MCF 10A (cell line): ENCODE measurements at regions not wholly inside any gene's neighbourhood (a gene's known extent, or its start where the extent isn't known, plus 50 kb on each side); places are given as distances from the start of the nearest gene placed in this dataset.
"Not testable (repeated sequence)": the region's sequence is repeated elsewhere in the genome, so short reads cannot be mapped to it uniquely, and the experiment has no call there.

ENCODE experiments used
- BruUV-seq: library from RNA; stranded (reverse); fragments of 400-500 nt; replicated peaks from 2 replicates; lab custom pipeline; 2021; lab: Mats Ljungman, UMichigan
- CTCF ChIA-PET: fragments of 300-600 bp; sonication (Branson Sonifier 250); formaldehyde crosslinking; extraction: SDS; loops from one replicate; lab custom pipeline; 2021; ENCODE audit warnings: antibody characterized with exemption, inconsistent platforms; lab: Yijun Ruan, JAX
- POLR2A ChIA-PET: fragments of 300-600, 350-650 bp; sonication (Branson Sonifier 250); formaldehyde crosslinking; extraction: SDS; loops from one replicate; lab custom pipeline; 2020; ENCODE audit warnings: antibody characterized with exemption, inconsistent platforms; lab: Yijun Ruan, JAX
- DNase-seq: peaks from one replicate; pipeline ENCODE4 v3.0.0-alpha.2; 2018; ENCODE audit not compliant: unreplicated experiment
- H3K27ac Mint-ChIP-seq: one replicate; pipeline ENCODE4 v1.8.0; 2022; ENCODE audit warnings: mild to moderate bottlenecking, low read depth, mixed read lengths; ENCODE audit not compliant: unreplicated experiment
- H3K27me3 Mint-ChIP-seq: one replicate; pipeline ENCODE4 v1.8.0; 2022; ENCODE audit warnings: mixed read lengths; ENCODE audit not compliant: insufficient read depth, unreplicated experiment
- H3K36me3 Mint-ChIP-seq: one replicate; pipeline ENCODE4 v1.8.0; 2022; ENCODE audit warnings: mild to moderate bottlenecking, moderate library complexity, mixed read lengths; ENCODE audit not compliant: insufficient read depth, unreplicated experiment
- H3K4me1 Mint-ChIP-seq: one replicate; pipeline ENCODE4 v1.8.0; 2022; ENCODE audit warnings: mixed read lengths; ENCODE audit not compliant: insufficient read depth, unreplicated experiment
- H3K4me3 Mint-ChIP-seq: one replicate; pipeline ENCODE4 v1.8.0; 2022; ENCODE audit warnings: mild to moderate bottlenecking, moderate library complexity, mixed read lengths; ENCODE audit not compliant: unreplicated experiment
- H3K9me3 Mint-ChIP-seq: one replicate; pipeline ENCODE4 v1.8.0; 2022; ENCODE audit warnings: mixed read lengths; ENCODE audit not compliant: unreplicated experiment
- intact Hi-C: fragments of 100-400 bp; cut with micrococcal nuclease; formaldehyde crosslinking; loops from 2 replicates; pipeline ENCODE4 v1.14.1; 2022
- TF ChIP-seq, protein P1 (sequence below): fragments of 200-600 bp; IDR thresholded peaks from one replicate; pipeline ENCODE4 v1.8.0; 2022; ENCODE audit warnings: antibody characterized with exemption, mild to moderate bottlenecking; ENCODE audit not compliant: unreplicated experiment

DNA sequence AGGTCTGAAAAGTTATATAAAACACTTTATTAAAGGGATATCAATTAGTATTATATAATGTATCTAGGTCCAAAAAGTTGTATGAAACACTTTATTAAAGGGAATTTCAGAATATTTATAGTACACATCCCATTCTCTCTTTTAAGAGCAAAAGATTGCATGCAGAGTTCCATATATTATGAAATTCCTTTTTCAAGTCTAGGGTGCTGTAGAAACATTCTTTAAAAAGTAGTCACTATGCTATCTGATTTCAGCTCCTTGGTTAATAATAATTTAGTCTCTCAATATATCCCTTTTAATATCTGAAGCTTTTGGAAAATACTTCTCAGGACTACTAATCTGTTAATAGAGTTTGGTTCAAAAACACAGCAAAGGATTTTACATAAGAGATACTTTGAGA lies 1496.1 kb upstream of the C9orf72 start:
- H3K27ac Mint-ChIP-seq: no peak overlapping the region
- ChIA-PET POLR2A (no interaction called here), CTCF (interaction anchor here (1.0 kb wide), 1 partner anchor 12 kb away, joined by 3 read pairs; no protein-coding TSS in a partner anchor)
- DNase-seq: no peak
- intact Hi-C loops: no loop called here
- no peaks in the 10 kb centered on the region for H3K36me3 Mint-ChIP-seq
- no peaks in the 10 kb centered on the region for H3K4me1 Mint-ChIP-seq
- TF ChIP-seq, protein P1, sequence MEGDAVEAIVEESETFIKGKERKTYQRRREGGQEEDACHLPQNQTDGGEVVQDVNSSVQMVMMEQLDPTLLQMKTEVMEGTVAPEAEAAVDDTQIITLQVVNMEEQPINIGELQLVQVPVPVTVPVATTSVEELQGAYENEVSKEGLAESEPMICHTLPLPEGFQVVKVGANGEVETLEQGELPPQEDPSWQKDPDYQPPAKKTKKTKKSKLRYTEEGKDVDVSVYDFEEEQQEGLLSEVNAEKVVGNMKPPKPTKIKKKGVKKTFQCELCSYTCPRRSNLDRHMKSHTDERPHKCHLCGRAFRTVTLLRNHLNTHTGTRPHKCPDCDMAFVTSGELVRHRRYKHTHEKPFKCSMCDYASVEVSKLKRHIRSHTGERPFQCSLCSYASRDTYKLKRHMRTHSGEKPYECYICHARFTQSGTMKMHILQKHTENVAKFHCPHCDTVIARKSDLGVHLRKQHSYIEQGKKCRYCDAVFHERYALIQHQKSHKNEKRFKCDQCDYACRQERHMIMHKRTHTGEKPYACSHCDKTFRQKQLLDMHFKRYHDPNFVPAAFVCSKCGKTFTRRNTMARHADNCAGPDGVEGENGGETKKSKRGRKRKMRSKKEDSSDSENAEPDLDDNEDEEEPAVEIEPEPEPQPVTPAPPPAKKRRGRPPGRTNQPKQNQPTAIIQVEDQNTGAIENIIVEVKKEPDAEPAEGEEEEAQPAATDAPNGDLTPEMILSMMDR: no peak
- no peaks in the 10 kb centered on the region for H3K27me3 Mint-ChIP-seq
- H3K4me3 Mint-ChIP-seq: no peak overlapping the region
- no TSS peak for BruUV-seq
- no peaks in the 10 kb centered on the region for H3K9me3 Mint-ChIP-seq

DNA sequence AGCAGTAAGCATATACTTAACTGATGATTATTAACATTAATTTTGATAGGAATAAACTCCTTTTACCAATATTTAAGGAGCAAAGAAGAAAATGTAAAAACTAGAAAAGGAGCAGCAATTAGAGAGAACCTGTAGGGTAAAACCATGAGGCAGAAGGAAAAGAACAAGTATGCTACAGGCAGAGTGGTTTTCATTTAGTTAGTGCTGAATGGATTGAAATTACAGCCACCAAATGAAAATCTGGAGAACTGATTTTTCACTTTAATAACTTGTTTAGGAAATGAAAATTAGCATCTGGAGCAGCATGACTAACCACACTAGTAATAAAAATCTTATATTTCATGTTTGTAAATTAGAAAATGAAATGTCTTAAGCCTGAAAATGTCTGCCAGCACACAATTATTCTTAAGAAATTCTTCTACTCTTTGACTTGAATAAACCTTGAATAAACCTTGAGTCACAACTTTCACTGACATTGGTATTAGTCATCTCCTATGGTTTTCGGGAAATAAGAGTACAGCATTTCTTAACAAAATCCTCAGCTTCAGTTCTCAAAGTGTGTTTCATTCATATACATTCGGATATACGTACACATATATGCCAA lies 1504.9 kb upstream of the C9orf72 start:
- TF ChIP-seq, protein P1: no peak
- H3K27me3 Mint-ChIP-seq: no peaks in the 10 kb centered on the region
- intact Hi-C loops: no loop called here
- peak overlapping the region; percentile 49 for H3K4me3 Mint-ChIP-seq
- ChIA-PET CTCF (no interaction called here), POLR2A (no interaction called here)
- TSS peak; percentile 79 for BruUV-seq
- H3K36me3 Mint-ChIP-seq: no peaks in the 10 kb centered on the region
- peak overlapping the region; percentile 61 for H3K27ac Mint-ChIP-seq
- H3K4me1 Mint-ChIP-seq: peaks cover 14% of the 10 kb centered on the region
- peak; percentile 84 for DNase-seq
- no peaks in the 10 kb centered on the region for H3K9me3 Mint-ChIP-seq

DNA sequence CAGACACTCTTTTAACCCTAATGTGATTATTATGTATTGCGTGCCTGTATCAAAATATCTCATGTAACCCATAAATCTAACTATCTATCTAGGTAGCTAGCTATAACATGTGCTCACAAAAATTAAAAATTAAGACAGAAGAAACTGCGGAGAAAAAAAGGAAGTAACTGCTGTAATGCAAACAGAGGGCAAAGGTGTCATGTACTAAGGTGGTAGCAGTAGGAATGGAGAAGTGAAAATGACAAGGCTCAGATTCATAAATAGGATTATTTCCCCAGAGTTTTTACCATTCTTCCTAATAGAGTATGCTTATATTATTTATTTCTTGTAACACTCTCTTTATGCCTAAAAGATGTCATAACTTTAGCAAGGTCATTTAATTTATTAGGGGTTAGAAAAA lies 1527.5 kb upstream of the C9orf72 start:
- Mint-ChIP-seq H3K36me3 (no peaks in the 10 kb centered on the region), H3K4me3 (no peak overlapping the region), H3K27me3 (no peaks in the 10 kb centered on the region), H3K4me1 (no peaks in the 10 kb centered on the region), H3K9me3 (peaks cover 7% of the 10 kb centered on the region), H3K27ac (no peak overlapping the region)
- CTCF ChIA-PET: interaction anchor here (0.6 kb wide), 1 partner anchor 112 kb away, joined by 3 read pairs; no protein-coding TSS in a partner anchor
- POLR2A ChIA-PET: interaction anchor here (0.6 kb wide), 1 partner anchor 68 kb away, joined by 3 read pairs; no protein-coding TSS in a partner anchor
- TF ChIP-seq, protein P1: no peak
- no TSS peak for BruUV-seq
- no peak for DNase-seq
- intact Hi-C loops: no loop called here

DNA sequence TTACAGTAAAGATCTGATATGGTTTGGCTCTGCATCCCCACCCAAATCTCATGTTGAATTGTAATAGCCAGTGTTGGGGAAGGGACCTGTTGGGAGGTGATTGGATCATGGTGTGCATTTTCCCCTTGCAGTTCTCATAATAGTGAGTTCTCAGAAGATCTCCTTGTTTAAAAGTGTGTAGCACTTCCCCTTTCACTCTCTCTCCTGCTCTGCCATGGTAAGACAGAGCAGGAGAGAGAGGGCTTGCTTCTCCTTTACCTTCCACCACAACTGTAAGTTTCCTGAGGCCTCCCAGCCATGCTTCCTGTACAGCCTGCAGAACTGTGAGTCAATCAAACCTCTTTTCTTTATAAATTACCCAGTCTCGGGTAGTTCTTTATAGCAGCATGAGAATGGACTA lies 1530.9 kb upstream of the C9orf72 start:
- CTCF ChIA-PET: interaction anchor here (0.6 kb wide), 1 partner anchor 239 kb away, joined by 3 read pairs; no protein-coding TSS in a partner anchor
- BruUV-seq, DNase-seq, H3K4me1 Mint-ChIP-seq, H3K27ac Mint-ChIP-seq, H3K9me3 Mint-ChIP-seq, H3K27me3 Mint-ChIP-seq, H3K36me3 Mint-ChIP-seq, intact Hi-C loops, H3K4me3 Mint-ChIP-seq, POLR2A ChIA-PET: not testable (repeated sequence)
